Activated T-helper 17 cell treated with anti-CD3 and anti-CD28 coated beads, Interleukin-2, amount 50 U/mL, for 72 hours (primary cell): ENCODE measurements at regions not wholly inside any gene's neighbourhood (a gene's known extent, or its start where the extent isn't known, plus 50 kb on each side); places are given as distances from the start of the nearest gene placed in this dataset.

Experiments used
- ATAC-seq: fragments of 150-1000 bp; cut with Tn5 transposase; replicated peaks from 2 replicates; pipeline ENCODE4 v1.10.0; 2021; ENCODE audit warnings: mild to moderate bottlenecking, moderate library complexity
- H3K27ac Mint-ChIP-seq: one replicate; pipeline ENCODE4 v1.8.0; 2022; ENCODE audit warnings: mixed read lengths
- H3K27me3 Mint-ChIP-seq: one replicate; pipeline ENCODE4 v1.8.0; 2022; ENCODE audit warnings: mixed read lengths
- H3K36me3 Mint-ChIP-seq: one replicate; pipeline ENCODE4 v1.8.0; 2022; ENCODE audit warnings: low read depth, mild to moderate bottlenecking, mixed read lengths
- H3K4me1 Mint-ChIP-seq: one replicate; pipeline ENCODE4 v1.8.0; 2022; ENCODE audit warnings: mixed read lengths
- H3K4me3 Mint-ChIP-seq: one replicate; pipeline ENCODE4 v1.8.0; 2022; ENCODE audit warnings: mild to moderate bottlenecking, mixed read lengths
- H3K9me3 Mint-ChIP-seq: one replicate; pipeline ENCODE4 v1.8.0; 2022; ENCODE audit warnings: mixed read lengths

DNA sequence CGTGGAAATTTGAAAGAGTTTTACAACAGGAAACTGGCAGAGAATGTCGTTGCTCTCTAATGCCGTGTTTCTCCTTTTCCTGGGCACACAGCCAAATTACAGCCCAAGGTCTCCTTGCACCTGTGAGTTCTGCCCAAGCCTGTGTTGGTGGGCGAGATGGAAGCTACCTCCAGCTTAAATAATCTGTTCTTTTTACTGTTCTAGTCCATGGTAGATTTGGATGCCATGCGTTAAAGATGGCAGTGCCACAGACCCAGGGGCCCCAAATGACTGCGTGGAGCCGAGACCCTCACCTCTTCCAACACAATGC is 92.6 kb upstream of the IRX4 start:
- H3K4me1 Mint-ChIP-seq = no peaks in the 10 kb centered on the region
- peaks cover 31% of the 10 kb centered on the region for H3K27me3 Mint-ChIP-seq
- no peak for ATAC-seq
- no peak overlapping the region for H3K4me3 Mint-ChIP-seq
- no peaks in the 10 kb centered on the region for H3K9me3 Mint-ChIP-seq
- H3K27ac Mint-ChIP-seq = no peak overlapping the region
- no peaks in the 10 kb centered on the region for H3K36me3 Mint-ChIP-seq

DNA sequence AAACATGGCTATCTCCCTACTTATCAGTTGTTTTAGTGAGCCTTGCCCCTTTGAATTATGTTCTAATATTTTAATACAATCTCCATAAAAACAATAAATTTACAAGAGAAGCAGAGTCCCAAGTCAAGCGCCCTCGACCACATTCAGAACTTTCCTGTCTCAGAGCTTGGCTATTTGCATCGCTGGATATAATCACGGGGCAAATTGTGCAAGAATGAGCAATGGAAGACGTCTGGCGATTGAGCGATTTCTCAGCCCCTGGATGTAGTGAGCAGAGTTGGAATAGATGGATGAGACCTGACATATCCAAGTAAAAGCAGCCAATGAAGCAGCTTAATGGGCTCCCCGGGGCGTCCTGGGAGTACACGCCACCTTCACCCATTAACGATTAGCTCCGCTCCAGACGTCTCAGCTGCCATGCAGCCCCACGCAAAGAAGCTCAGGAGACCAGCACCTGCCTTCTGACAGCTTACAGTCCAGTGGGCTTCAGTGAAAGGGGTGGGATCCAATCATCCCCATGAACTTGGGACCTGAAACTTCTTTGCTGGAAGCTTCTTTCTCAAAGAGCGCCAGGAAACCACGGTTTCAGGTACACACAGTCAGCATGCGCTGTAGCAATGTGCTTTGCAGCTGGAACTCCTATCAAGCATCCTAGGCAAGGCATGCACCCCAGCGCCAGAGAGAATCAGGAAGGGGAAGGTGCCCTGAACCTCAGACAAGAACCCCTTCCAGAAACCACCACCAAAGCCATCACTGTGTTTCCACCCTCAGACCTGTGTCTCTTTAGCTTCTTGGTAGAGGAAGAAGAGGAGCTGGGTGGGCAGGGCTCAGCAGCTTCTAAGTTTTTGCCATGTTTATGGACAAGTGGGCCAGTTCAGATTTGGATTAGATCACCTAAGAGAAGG is 92.0 kb upstream of the IRX4 start:
- H3K4me3 Mint-ChIP-seq = no peak overlapping the region
- H3K27ac Mint-ChIP-seq = no peak overlapping the region
- H3K9me3 Mint-ChIP-seq = no peaks in the 10 kb centered on the region
- ATAC-seq = no peak
- no peaks in the 10 kb centered on the region for H3K36me3 Mint-ChIP-seq
- no peaks in the 10 kb centered on the region for H3K4me1 Mint-ChIP-seq
- peaks cover 30% of the 10 kb centered on the region for H3K27me3 Mint-ChIP-seq

GRCh38 chr5:1974081-1974480 is 91.4 kb upstream of the IRX4 start:
- peaks cover 26% of the 10 kb centered on the region for H3K27me3 Mint-ChIP-seq
- no peak overlapping the region for H3K4me3 Mint-ChIP-seq
- no peaks in the 10 kb centered on the region for H3K4me1 Mint-ChIP-seq
- no peak for ATAC-seq
- H3K9me3 Mint-ChIP-seq = no peaks in the 10 kb centered on the region
- no peak overlapping the region for H3K27ac Mint-ChIP-seq
- no peaks in the 10 kb centered on the region for H3K36me3 Mint-ChIP-seq

DNA sequence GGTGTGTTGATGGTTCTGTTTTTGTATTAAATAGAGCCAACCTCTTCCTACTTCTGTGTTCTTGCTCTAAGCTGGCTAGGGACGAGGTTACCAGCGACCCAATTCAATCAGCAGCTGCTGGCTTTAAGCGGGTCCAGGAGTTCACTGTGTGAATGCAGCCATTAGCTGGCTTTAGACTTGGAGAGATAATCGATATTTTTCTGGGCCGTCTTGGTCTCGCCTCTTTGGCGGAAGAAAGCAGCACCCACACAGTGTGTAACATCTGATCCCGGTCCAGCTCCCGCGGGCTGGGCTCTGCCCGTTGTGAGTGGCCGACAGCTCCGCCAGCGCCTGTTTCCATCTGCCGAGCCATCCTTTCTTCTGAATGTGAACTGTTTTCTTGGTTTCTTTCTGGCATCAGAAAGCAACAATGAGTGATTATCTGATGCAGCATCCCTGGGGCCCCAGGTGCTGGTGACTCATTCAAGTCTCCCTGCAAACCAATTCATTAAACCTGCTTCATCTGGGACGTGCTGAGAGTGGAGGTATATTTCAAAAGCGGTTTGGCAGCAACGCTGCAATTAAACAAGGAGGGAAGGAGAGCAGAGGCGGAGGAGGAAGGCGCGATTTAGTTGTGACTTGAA is 90.8 kb upstream of the IRX4 start:
- peaks cover 23% of the 10 kb centered on the region for H3K27me3 Mint-ChIP-seq
- H3K27ac Mint-ChIP-seq = no peak overlapping the region
- no peaks in the 10 kb centered on the region for H3K9me3 Mint-ChIP-seq
- no peaks in the 10 kb centered on the region for H3K4me1 Mint-ChIP-seq
- no peak overlapping the region for H3K4me3 Mint-ChIP-seq
- no peak for ATAC-seq
- H3K36me3 Mint-ChIP-seq = no peaks in the 10 kb centered on the region

GRCh38 chr5:1971944-1972343 is 89.2 kb upstream of the IRX4 start:
- ATAC-seq = no peak
- Mint-ChIP-seq H3K4me1 (no peaks in the 10 kb centered on the region), H3K4me3 (no peak overlapping the region), H3K9me3 (no peaks in the 10 kb centered on the region), H3K27ac (no peak overlapping the region), H3K27me3 (peaks cover 21% of the 10 kb centered on the region), H3K36me3 (no peaks in the 10 kb centered on the region)

DNA sequence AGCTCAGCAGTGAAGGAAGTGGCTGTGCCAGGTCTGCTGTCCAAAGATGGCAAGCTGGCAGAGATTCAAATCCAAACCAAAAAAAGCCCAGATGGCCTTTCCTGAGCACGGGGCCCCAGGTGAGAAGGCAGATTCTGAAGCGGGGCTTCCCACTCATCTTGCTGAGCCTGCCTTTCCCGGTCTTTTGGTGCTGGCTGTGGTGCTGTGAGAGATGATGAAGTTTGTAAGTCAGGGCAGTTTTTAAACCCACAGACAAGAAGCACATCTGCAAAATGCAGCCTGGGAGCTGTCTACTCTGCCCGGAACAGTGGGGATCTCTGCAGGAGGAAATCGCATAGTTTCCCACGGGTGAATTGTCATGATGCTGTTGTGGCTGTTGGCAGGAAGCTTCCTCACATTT is 85.0 kb upstream of the IRX4 start:
- ATAC-seq = no peak
- H3K27ac Mint-ChIP-seq = no peak overlapping the region
- H3K4me3 Mint-ChIP-seq = no peak overlapping the region
- H3K36me3 Mint-ChIP-seq = no peaks in the 10 kb centered on the region
- peaks cover 9% of the 10 kb centered on the region for H3K27me3 Mint-ChIP-seq
- no peaks in the 10 kb centered on the region for H3K4me1 Mint-ChIP-seq
- no peaks in the 10 kb centered on the region for H3K9me3 Mint-ChIP-seq

DNA sequence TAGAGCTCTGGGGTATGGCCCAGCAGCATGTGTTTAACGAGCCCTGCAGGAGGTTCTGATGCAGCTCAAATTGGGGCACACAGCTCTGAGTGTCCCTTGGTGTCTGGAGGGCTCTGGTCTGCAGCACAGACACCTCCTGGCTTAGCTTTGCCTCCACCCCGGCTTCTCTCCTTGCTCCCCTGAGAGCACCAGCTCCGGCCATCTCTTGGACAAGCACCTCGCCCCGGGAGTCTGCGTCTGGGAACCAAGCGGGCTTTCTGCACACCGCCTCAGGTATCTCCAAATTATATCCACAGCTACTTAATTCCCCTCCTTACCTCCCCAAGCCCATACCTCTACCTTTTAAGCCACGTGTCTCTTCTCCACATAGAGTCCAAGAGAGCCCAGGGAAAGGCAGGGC is 83.7 kb upstream of the IRX4 start:
- Mint-ChIP-seq H3K4me3 (no peak overlapping the region), H3K27me3 (peaks cover 15% of the 10 kb centered on the region), H3K27ac (no peak overlapping the region), H3K4me1 (no peaks in the 10 kb centered on the region), H3K9me3 (no peaks in the 10 kb centered on the region), H3K36me3 (no peaks in the 10 kb centered on the region)
- no peak for ATAC-seq

- Mint-ChIP-seq H3K27ac (no peak overlapping the region), H3K27me3 (peaks cover 15% of the 10 kb centered on the region), H3K4me1 (no peaks in the 10 kb centered on the region), H3K4me3 (no peak overlapping the region), H3K9me3 (no peaks in the 10 kb centered on the region), H3K36me3 (no peaks in the 10 kb centered on the region)
- ATAC-seq = no peak
Measured at GRCh38 chr5:1965925-1966324, 83.2 kb upstream of the IRX4 start.

- no peaks in the 10 kb centered on the region for H3K4me1 Mint-ChIP-seq
- H3K27ac Mint-ChIP-seq = no peak overlapping the region
- no peaks in the 10 kb centered on the region for H3K36me3 Mint-ChIP-seq
- ATAC-seq = no peak
- peaks cover 21% of the 10 kb centered on the region for H3K27me3 Mint-ChIP-seq
- H3K9me3 Mint-ChIP-seq = no peaks in the 10 kb centered on the region
- no peak overlapping the region for H3K4me3 Mint-ChIP-seq
Measured at GRCh38 chr5:1963941-1964451, 81.3 kb upstream of the IRX4 start.

DNA sequence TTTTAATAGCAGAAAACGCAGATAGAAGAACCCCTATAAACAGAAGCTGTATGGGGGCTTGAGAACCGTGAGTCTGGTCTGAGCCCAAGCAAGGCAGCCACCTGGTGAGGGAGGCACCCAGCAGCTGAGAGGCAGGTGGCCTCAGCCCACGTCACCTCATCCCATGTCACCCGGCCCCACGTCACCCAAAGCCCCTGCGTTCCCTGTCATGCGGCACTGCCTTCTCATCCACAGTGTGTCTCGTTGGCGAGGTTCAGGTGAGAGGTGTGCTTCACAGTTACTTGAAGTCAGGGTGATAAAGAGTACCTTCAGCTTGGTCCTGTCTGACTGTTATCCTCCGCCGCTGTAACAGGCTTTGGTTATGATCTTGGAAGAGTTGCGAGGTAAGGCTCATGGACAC is 80.6 kb upstream of the IRX4 start:
- no peak overlapping the region for H3K27ac Mint-ChIP-seq
- no peaks in the 10 kb centered on the region for H3K4me1 Mint-ChIP-seq
- H3K27me3 Mint-ChIP-seq = peaks cover 21% of the 10 kb centered on the region
- H3K4me3 Mint-ChIP-seq = no peak overlapping the region
- H3K36me3 Mint-ChIP-seq = no peaks in the 10 kb centered on the region
- ATAC-seq = no peak
- no peaks in the 10 kb centered on the region for H3K9me3 Mint-ChIP-seq

DNA sequence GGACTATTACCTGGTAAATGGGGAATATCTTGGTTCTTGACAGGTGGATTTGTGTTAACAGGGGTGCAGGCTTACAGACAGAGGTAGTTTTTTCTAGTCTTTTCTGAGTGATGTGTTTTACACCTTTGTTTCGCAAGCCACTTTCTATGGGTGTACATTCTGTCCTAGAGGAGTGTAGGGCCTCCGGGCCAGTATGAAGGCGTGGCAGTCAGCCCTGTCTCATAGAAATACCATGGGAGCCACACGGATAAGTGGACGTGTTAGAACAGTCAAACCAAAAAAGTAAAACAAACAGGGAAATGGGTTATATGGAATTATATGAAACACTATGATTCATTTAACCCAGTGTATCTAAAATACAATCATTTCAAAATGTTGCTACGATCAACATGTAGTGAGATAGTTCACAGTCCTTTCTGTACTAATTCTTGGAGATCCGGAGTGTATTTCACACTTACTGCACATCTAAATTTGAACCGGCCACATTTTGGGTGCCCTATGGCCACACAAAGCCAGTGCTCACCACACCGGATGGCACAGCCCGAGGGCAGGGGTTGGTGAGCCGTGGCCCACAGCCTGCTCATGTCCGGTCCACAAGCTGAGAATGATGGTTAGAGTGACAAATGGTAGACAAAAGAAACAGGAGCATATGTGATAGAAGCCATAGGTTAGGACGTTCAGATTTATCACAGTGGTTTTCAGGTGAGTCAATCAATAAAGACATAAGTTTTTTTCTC is 80.1 kb upstream of the IRX4 start:
- no peak for ATAC-seq
- Mint-ChIP-seq H3K4me3 (no peak overlapping the region), H3K9me3 (no peaks in the 10 kb centered on the region)

DNA sequence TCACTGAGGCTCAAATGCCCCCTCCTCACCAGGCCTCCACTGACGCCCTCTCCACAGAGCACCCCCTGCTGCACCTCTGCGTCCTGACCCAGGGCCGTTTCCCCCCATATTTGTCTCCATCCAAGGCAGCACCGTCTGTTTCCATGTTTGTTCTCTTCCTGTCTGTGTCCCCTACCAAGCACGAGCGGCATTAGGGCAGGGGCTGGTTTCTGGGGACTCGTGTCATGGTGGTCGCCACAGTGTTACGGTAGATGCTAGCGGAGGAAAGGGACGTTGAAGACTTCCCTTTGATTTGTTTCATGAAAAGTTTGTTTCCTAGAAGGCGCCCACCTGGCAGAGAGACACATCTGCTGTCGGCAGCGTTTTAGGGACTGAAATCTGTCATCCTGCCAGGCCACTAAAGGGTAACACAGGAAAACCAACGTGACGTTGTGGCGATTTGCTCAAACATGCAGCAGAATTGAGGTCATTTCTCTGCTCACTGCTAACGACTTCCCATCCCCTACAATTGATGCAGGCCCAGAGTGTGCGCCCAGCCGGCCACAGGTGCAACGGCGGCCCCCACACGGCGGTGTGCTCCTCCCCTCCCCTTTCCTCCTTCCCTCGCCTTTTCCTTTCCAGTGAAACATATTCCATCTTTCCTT is 79.3 kb upstream of the IRX4 start:
- H3K4me1 Mint-ChIP-seq = no peaks in the 10 kb centered on the region
- H3K36me3 Mint-ChIP-seq = no peaks in the 10 kb centered on the region
- ATAC-seq = no peak
- no peak overlapping the region for H3K27ac Mint-ChIP-seq
- H3K4me3 Mint-ChIP-seq = no peak overlapping the region
- H3K27me3 Mint-ChIP-seq = peaks cover 27% of the 10 kb centered on the region
- H3K9me3 Mint-ChIP-seq = no peaks in the 10 kb centered on the region

More for the DNA sequence above, 80.1 kb upstream of the IRX4 start:
- Mint-ChIP-seq H3K4me1 (no peaks in the 10 kb centered on the region), H3K36me3 (no peaks in the 10 kb centered on the region), H3K27me3 (peaks cover 21% of the 10 kb centered on the region), H3K27ac (no peak overlapping the region)

DNA sequence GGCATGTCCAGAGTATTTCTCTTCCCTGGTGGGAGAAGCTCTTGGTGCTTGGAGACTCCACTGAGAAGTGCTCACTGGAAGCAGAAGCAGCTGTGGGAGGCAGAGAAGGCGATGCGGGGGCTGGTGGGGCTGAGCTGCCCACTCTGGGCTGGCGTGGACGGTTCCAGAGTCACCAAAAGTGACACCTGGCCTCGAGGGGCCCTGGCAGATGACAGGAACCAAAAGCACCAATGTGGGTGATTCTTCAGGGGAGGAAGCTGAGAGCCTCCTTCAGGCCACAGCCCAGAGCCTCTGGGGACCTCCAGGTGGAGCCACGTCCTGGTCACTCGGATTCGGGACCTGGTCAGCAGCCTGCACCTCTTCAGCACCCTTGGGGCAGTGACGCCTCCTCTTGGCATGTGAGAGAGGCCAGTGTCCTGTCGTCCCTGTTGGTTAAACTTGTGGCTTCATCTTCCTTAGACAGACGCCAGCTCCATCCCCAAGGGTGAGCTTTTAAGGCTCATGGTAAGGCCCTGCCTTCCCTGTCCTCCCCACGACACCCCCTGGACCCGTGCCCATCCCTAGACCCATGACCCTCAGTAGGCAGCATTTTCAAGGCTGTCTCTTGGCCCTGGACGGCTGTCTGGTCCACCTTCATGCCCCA is 78.7 kb upstream of the IRX4 start:
- Mint-ChIP-seq H3K4me3 (no peak overlapping the region), H3K4me1 (no peaks in the 10 kb centered on the region), H3K27me3 (peaks cover 28% of the 10 kb centered on the region), H3K27ac (no peak overlapping the region), H3K36me3 (no peaks in the 10 kb centered on the region), H3K9me3 (no peaks in the 10 kb centered on the region)
- ATAC-seq = no peak
